ENCODE measurements at regions not wholly inside any gene's neighbourhood (a gene's known extent, or its start where the extent isn't known, plus 50 kb on each side); places are given as distances from the start of the nearest gene placed in this dataset.

GRCh38 chrX:42946544-42947194 is 168.7 kb upstream of the PPP1R2C start:
- DNase-seq, result no peak

DNA sequence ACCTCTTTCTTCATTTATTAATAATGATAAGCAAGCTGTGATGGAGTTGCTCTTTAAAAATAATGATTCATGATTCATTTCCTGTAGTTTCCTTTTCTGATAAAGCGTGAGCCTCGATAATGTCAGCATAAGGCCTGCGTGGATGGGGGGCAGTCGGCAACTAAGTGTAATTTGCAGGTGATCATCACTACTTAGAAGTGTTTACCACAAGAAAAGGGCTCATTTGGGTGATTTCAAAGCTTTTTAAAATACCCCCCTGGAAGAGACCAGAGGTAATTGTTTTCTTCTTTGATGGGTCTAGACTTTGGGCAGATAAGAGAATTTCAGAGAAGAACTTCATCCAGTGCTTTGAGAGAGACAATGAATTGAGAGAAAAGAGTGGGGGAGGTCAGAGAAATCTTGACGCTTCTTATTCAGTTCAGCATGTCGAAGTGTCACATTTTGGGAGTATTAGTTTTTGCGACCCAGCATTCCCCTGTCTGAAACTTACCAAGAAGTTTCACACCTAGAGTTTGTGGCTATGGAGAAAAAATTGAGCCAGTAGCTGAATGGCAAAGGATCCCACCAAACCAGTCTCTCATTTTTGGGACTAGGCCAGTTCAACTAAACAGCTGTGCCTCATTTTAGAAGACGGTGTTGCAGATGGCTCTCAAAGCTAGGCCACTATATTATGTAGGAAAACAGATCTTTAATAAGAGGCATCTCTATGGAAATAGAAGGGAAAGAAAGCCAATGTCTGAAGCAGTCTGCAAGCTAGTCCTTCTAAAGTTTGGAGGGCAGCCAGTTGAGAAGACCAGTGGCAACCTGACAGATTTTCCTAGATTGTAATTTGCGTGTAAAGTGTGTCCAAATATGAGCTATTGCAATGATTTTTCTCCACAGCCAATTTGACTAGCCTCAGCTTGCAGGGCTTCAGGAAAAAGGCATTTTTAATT is 171.0 kb upstream of the PPP1R2C start:
- DNase-seq, result no peak

DNA sequence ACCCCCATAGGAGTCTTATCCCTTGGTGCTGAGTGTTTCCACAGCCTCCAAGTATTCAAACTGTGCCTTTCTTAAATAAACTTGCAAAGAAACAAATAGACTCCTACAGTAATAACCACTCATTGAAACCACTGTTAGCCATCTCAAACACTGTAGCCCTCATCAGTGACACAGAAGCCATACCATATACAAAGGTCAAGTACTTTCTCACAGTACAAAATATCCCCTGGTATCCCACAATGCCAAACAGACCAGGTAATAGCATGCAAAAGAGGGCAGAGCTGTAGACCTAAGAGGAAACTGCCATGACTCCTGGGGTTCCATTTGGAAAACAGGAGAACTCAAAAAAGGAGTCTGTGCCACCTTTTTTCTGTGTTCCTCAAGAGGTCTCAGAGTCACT is 173.8 kb upstream of the PPP1R2C start:
- DNase-seq, result no peak

DNA sequence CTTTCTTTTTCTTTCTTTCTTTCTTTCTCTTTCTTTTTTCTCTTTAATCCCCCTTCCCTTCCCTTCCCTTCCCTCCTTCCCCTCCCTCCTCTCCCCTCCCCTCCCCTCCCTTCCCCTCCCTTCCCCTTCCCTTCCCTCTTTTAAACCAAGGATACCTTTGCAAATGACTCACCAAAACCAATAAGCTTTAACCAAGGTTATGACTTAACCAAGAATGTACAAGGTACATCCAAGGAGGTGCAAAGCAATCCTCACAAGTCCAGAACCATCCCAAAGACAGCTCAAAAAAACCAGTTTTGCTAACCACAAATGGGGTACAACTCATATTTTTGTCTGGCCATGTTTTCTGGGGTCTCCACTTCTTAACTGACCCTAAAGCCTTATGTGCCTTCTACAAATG is 174.7 kb upstream of the PPP1R2C start:
- DNase-seq, result no peak

GRCh38 chrX:42954880-42955279 is 176.9 kb upstream of the PPP1R2C start:
- no peak for DNase-seq

- no peak for DNase-seq
Observed at GRCh38 chrX:42955349-42955748, 177.4 kb upstream of the PPP1R2C start.

DNA sequence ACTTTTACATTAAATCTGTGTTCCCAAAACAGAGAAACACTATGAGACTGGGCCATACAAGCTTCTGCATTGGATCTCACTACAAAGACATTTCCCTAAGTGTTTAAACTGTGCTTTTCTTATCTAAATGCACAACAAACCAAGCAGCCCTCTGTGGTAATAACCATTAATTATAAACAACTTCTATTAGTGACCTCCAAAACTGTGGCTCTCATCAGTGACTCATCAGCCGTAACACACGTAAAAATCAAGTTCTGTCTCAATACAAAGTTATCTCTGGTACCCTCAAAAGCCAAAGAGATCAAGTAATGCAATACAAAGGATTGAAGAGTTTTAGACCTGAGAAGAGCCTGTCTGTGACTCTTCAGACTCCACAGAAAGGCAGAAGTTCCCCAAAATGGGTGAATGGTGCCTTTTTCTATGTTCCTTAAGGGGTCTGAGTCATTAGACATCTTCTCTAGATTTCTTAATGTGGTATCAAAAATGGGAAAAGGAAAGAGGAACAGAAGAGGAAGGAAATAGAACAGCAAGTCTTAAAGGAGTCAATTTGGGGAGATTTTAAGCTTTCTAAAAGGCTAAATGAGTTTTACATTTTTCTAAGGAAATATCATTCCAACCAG is 189.8 kb upstream of the PPP1R2C start:
- DNase-seq, result no peak

- no peak for DNase-seq
Observed at GRCh38 chrX:42973321-42973720, 195.4 kb upstream of the PPP1R2C start.

GRCh38 chrX:42975906-42976305 is 197.9 kb upstream of the PPP1R2C start:
- DNase-seq, result no peak

DNA sequence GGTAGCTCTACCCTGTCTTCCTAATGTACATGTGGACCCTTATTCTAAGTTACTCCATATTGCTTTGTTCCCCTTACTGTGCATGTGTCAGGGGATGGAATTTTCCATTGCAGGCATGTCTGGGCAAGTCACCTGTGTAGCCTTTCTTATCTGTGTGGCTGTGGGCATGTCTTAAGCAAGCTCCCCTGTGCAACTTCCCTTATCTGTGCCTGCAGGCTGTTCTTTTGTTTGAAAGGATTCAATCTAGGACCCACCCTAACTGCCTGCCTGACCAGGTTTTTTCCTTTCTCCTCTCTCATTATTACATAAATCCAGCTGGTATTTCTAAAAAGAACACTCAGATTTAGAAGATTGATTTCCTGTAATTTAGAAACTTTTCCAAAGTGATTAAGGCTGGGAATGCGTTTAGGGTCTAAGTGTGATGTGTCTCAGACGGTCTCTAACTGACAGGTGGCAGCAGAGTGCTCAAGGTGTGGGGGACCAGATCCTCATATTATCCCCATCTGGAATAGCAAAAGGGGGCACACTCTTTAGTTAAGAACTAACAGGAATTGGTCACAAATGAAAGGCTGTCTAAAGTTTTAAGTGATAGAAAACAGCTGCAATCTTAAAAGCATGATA is 198.9 kb upstream of the PPP1R2C start:
- DNase-seq, result no peak

GRCh38 chrX:42978655-42979379 is 200.9 kb upstream of the PPP1R2C start:
- DNase-seq, result no peak

- DNase-seq, result no peak
Observed at GRCh38 chrX:42988700-42989099, 210.7 kb upstream of the PPP1R2C start.

GRCh38 chrX:42992199-42992943 is 214.4 kb upstream of the PPP1R2C start:
- no peak for DNase-seq

- DNase-seq, result no peak
Observed at GRCh38 chrX:42996861-42997260, 218.9 kb upstream of the PPP1R2C start.

GRCh38 chrX:43000121-43000520 is 222.2 kb upstream of the PPP1R2C start:
- DNase-seq, result no peak

DNA sequence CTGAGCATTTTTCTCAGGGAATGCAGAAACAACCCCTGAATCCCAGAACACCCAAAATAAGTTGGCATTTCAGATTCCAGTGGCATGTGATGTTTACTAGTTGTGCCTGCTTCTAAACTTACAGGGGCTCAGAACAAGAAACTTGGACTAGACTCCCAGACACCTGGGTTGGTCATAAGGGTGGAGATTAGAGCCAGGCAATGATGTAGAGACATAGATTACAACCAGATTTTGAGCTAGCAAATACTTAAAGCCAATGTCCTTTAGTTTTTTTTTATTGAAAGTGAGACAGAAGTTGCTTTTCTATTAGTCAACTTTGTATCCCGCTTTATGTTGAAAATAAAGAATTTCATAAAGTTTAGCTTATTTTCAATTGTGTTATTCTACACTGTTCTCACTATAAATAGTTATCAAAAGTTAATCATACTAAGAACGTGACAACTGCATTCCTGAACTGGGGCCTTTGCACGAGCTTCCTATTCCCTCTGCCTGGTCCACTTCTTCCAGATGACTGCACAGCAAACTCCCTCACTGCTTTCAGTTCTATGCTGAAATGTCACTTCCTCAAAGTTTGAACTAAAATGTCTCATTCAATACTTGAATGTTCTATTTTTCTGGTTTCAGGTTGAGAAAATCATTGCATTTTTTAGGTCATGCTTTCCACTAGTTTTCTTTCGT is 224.7 kb upstream of the PPP1R2C start:
- no peak for DNase-seq

GRCh38 chrX:43003204-43003565 is 225.2 kb upstream of the PPP1R2C start:
- DNase-seq, result no peak

GRCh38 chrX:43003939-43004338 is 226.0 kb upstream of the PPP1R2C start:
- no peak for DNase-seq

GRCh38 chrX:43005561-43005960 is 227.6 kb upstream of the PPP1R2C start:
- DNase-seq, result no peak

GRCh38 chrX:43008356-43008755 is 230.4 kb upstream of the PPP1R2C start:
- no peak for DNase-seq

GRCh38 chrX:43016021-43016420 is 238.1 kb upstream of the PPP1R2C start:
- DNase-seq, result no peak
